Body of pancreas (tissue), 4 donors: ENCODE measurements at regions not wholly inside any gene's neighbourhood (a gene's known extent, or its start where the extent isn't known, plus 50 kb on each side); places are given as distances from the start of the nearest gene placed in this dataset.

Source experiments
- POLR2A ChIP-seq, 3 donors: fragments of 450-650 bp; IDR thresholded peaks; one replicate each; pipeline ENCODE4 v1.6.1; 2016; ENCODE audit warnings: antibody characterized with exemption in 3 of 3, mild to moderate bottlenecking in 2 of 3
- TF ChIP-seq, protein P1 (sequence below), 7 experiments: fragments of 450-650 bp in 4 of 7; fragments of 200-600 bp in 3 of 7; sonication (generic) in 3 of 7; IDR thresholded peaks; one replicate each; pipeline ENCODE4 v1.5.1; 2016 to 2019; ENCODE audit warnings: antibody characterized with exemption in 7 of 7

- TF ChIP-seq, protein P1, sequence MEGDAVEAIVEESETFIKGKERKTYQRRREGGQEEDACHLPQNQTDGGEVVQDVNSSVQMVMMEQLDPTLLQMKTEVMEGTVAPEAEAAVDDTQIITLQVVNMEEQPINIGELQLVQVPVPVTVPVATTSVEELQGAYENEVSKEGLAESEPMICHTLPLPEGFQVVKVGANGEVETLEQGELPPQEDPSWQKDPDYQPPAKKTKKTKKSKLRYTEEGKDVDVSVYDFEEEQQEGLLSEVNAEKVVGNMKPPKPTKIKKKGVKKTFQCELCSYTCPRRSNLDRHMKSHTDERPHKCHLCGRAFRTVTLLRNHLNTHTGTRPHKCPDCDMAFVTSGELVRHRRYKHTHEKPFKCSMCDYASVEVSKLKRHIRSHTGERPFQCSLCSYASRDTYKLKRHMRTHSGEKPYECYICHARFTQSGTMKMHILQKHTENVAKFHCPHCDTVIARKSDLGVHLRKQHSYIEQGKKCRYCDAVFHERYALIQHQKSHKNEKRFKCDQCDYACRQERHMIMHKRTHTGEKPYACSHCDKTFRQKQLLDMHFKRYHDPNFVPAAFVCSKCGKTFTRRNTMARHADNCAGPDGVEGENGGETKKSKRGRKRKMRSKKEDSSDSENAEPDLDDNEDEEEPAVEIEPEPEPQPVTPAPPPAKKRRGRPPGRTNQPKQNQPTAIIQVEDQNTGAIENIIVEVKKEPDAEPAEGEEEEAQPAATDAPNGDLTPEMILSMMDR (IDR thresholded peaks at IDR 0.05) = no peak
- no peak for TF ChIP-seq POLR2A (IDR thresholded peaks at IDR 0.05)
Observed at GRCh38 chr11:15909937-15910598, 446.3 kb downstream of the SOX6 start.
